Heart right ventricle (tissue), 16 donors: ENCODE measurements at regions not wholly inside any gene's neighbourhood (a gene's known extent, or its start where the extent isn't known, plus 50 kb on each side); places are given as distances from the start of the nearest gene placed in this dataset.

Source experiments
- ATAC-seq, 8 donors: fragments of 200-7000 bp; cut with Tn5 transposase; one replicate each; pipeline ENCODE4 v1.9.1; 2020; ENCODE audit warnings: mild to moderate bottlenecking in 8 of 8, moderate library complexity in 8 of 8, moderate number of reproducible peaks in 1 of 8
- DNase-seq, 2 donors: peaks; one replicate each; pipeline ENCODE4 v3.0.0-alpha.2; 2020
- H3K27ac ChIP-seq, 10 donors: fragments of 200-600 bp; sonication (generic) in 2 of 10; one replicate each; pipeline versions ENCODE4 v1.5.0 to v1.8.0; 2020 to 2022; ENCODE audit warnings: mild to moderate bottlenecking in 3 of 10
- H3K27me3 ChIP-seq, 7 donors: fragments of 200-600 bp; one replicate each; pipeline ENCODE4 v1.8.0; 2021 to 2022; ENCODE audit warnings: mild to moderate bottlenecking in 2 of 7
- H3K36me3 ChIP-seq, 9 donors: fragments of 200-600 bp; sonication (generic) in 1 of 9; one replicate each; pipeline versions ENCODE4 v1.5.0 to v1.8.0; 2020 to 2022; ENCODE audit warnings: mild to moderate bottlenecking in 2 of 9
- H3K4me1 ChIP-seq, 9 donors: fragments of 200-600 bp; sonication (generic) in 1 of 9; one replicate each; pipeline versions ENCODE4 v1.5.0 to v1.8.0; 2020 to 2022; ENCODE audit warnings: mild to moderate bottlenecking in 4 of 9
- H3K4me3 ChIP-seq, 10 donors: fragments of 200-600 bp; sonication (generic) in 2 of 10; one replicate each; pipeline versions ENCODE4 v1.5.0 to v1.8.0; 2020 to 2022; ENCODE audit warnings: mild to moderate bottlenecking in 7 of 10, moderate library complexity in 2 of 10
- H3K9me3 ChIP-seq, 11 donors: fragments of 200-600 bp in 10 of 11; sonication (generic) in 2 of 11; one replicate each; pipeline versions ENCODE4 v1.5.0 to v1.8.0; 2013 to 2022; ENCODE audit warnings: mild to moderate bottlenecking in 2 of 11, control low read depth in 1 of 11, moderate library complexity in 1 of 11
- WGBS, 2 donors: extraction: QIAGEN DNeasy Blood & Tissue Kit; methylation state at CpG; one replicate each; pipeline ENCODE4 v1.1.7; 2013; ENCODE audit warnings: inconsistent platforms in 1 of 2; 5-methylcytosine and 5-hydroxymethylcytosine counted together
- intact Hi-C, 10 donors: fragments of 100-400 bp; cut with DNase I; formaldehyde crosslinking; loops; one replicate each; pipeline versions ENCODE4 v1.11.1 to v1.14.2; 2022
- TF ChIP-seq, protein P1 (sequence below), 9 donors: fragments of 200-600 bp; sonication (generic) in 2 of 9; IDR thresholded peaks; one replicate each; pipeline versions ENCODE4 v1.5.0 to v1.8.0; 2021 to 2022; ENCODE audit warnings: antibody characterized with exemption in 9 of 9, mild to moderate bottlenecking in 5 of 9, moderate library complexity in 1 of 9
- donor health status: Arrhythmogenic right ventricular cardiomyopathy.
- donor health status: ischemic (EF 13 %, LVEDD 7.1; RV severe dilation, severe dysfunction).
- donor health status: healthy with polysubstance abuse.
- donor health status: DM: no; HTN: yes; CAD: no.
- donor health status: DM: no; HTN: no; CAD: no.
- donor health status: ischemic (EF 25% LVEDD 6.9; RV normal size, moderate dysfunction).
- donor health status: ischemic (EF 25% LVEDD 5.7; RV mildly dilated, moderate dysfunction).
- donor health status: healthy.
- donor health status: DM: yes; HTN: yes; CAD: no.
- donor health status: Ischemic cardiomyopathy.
- donor health status: ischemic (EF 35%, LVEDD 5.7; RV mildly dilated, moderate dysfunction).
- donor health status: nonischemic (EF 11% LVEDD 7.7; RV severe dilation, severe dysfunction).
- donor health status: DM: yes; HTN: yes; CAD: no.
- donor health status: PGD.
- donor health status: ischemic (EF 29% LVEDD 5.4; RV normal size, mild dysfunction).
- donor health status: nonischemic (EF 23%, LVEDD 6.1; RV moderate dilation, normal function).

DNA sequence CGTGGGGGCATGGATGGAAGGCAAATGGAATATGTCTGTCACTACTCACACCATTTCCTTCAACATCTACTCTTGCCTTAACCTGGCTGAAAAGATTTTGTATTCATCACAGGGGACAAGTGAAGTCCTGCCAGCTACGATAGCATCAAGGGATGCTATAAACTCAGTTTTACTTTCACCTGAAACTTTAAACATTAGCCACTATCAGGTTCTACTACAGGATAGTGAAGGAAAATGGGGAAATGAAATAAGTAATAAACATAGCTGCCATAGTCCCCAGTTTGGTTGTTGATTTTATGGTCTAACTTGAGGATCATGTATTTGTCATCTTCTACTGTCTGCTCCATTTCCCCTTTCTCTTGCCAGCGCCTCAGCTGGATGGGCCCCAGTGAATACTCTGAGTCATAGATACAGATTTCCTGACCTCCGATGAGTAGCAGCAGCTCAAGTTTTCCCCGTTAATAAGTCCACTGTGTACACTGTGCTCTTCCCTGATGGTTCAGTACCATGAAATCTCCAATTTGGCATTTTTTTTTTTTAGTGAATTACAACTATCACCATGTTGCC lies 338.2 kb upstream of the SLCO3A1 start:
- intact Hi-C loops, result loop anchor here in 2 of 10 donors (5.0 to 10.0 kb wide), 2 partner anchors 210 to 213 kb away; no protein-coding TSS in a partner anchor
- Histone ChIP-seq H3K27me3 (no peaks in the 10 kb centered on the region), H3K4me1 (peaks cover 0 to 20% (median 0%) of the 10 kb centered on the region in 9 donors), H3K4me3 (no peak overlapping the region), H3K36me3 (no peaks in the 10 kb centered on the region), H3K9me3 (no peaks in the 10 kb centered on the region), H3K27ac (peak overlapping the region in 6 of 10 donors; percentile 23 to 65 (median 30))
- TF ChIP-seq, protein P1, sequence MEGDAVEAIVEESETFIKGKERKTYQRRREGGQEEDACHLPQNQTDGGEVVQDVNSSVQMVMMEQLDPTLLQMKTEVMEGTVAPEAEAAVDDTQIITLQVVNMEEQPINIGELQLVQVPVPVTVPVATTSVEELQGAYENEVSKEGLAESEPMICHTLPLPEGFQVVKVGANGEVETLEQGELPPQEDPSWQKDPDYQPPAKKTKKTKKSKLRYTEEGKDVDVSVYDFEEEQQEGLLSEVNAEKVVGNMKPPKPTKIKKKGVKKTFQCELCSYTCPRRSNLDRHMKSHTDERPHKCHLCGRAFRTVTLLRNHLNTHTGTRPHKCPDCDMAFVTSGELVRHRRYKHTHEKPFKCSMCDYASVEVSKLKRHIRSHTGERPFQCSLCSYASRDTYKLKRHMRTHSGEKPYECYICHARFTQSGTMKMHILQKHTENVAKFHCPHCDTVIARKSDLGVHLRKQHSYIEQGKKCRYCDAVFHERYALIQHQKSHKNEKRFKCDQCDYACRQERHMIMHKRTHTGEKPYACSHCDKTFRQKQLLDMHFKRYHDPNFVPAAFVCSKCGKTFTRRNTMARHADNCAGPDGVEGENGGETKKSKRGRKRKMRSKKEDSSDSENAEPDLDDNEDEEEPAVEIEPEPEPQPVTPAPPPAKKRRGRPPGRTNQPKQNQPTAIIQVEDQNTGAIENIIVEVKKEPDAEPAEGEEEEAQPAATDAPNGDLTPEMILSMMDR (IDR thresholded peaks at IDR 0.05), result no peak
- WGBS, 2 donors, result 51 to 60% methylated on average over 5 of the region's 5 CpGs
- peak; percentile 36 to 44 for DNase-seq
- ATAC-seq, result peak in 7 of 8 donors; percentile 72 to 95 (median 84)

DNA sequence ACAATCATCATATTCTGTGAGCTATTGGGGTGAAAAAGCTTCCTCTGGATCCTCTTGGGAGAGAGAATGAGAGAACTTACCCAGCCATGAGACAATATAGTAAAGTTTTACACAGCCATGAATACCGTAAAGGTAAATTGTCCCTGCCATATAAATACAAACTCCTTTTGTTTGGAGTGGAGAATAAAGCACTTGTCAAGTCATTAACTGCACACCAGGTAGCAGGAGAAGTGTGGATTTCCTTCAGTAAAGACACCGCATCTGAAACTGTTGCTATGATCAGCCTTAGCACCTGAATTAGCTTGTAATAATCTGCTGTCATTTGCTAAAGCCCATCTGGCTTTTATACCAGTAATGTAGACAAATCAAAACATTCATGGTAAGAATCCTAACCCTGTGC lies 336.6 kb upstream of the SLCO3A1 start:
- intact Hi-C loops, result loop anchor here in 2 of 10 donors (5.0 to 10.0 kb wide), 2 partner anchors 212 to 215 kb away; no protein-coding TSS in a partner anchor

DNA sequence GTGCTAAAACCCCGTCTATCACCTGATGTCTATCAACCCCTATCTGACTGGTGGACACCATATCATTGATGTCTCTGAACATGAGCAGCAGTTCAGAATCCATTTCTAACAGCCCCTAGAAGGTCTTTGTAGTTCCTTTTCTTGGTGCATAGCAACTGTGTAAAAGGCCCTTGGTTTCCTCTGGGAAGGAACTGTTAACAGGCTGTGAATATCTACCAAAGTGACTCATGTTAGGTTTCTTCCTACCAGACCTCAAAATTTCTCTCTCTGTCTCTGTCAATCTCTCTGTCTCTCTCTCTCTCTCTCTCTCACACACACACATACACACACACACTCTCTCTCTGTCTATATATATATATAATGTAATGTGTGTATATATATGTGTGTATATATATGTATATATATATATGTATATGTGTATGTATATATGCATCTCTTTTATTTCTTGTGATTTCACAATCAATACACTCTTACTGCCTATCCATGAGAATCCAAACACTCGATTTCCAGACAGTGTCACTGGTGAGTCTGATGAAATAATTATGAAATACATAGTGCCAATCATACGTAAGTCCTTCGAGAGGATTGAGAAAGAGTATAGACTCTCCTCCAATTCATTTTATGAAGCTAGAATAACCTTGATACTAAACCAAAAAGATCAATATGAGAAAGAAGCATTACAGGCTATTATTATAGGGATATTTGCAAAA lies 335.9 kb upstream of the SLCO3A1 start:
- DNase-seq (no peak), ATAC-seq (no peak)
- peaks cover 0 to 20% (median 0%) of the 10 kb centered on the region in 9 donors for H3K4me1 ChIP-seq
- intact Hi-C loops, result loop anchor here in 2 of 10 donors (5.0 to 10.0 kb wide), 2 partner anchors 213 to 215 kb away; no protein-coding TSS in a partner anchor
- H3K4me3 ChIP-seq, result no peak overlapping the region
- no peaks in the 10 kb centered on the region for H3K36me3 ChIP-seq
- no peak overlapping the region for H3K27ac ChIP-seq
- 78 to 86% methylated on average over 4 of the region's 4 CpGs for WGBS, 2 donors
- H3K27me3 ChIP-seq, result no peaks in the 10 kb centered on the region
- TF ChIP-seq, protein P1 (IDR thresholded peaks at IDR 0.05), result no peak
- H3K9me3 ChIP-seq, result no peaks in the 10 kb centered on the region

More for the DNA sequence above, 336.6 kb upstream of the SLCO3A1 start:
- Histone ChIP-seq H3K36me3 (no peaks in the 10 kb centered on the region), H3K4me1 (peaks cover 0 to 20% (median 0%) of the 10 kb centered on the region in 9 donors), H3K27me3 (no peaks in the 10 kb centered on the region), H3K4me3 (no peak overlapping the region), H3K27ac (no peak overlapping the region), H3K9me3 (no peaks in the 10 kb centered on the region)
- 65 to 82% methylated on average over 2 of the region's 2 CpGs for WGBS, 2 donors
- ATAC-seq (no peak), DNase-seq (no peak)
- TF ChIP-seq, protein P1 (IDR thresholded peaks at IDR 0.05), result no peak

DNA sequence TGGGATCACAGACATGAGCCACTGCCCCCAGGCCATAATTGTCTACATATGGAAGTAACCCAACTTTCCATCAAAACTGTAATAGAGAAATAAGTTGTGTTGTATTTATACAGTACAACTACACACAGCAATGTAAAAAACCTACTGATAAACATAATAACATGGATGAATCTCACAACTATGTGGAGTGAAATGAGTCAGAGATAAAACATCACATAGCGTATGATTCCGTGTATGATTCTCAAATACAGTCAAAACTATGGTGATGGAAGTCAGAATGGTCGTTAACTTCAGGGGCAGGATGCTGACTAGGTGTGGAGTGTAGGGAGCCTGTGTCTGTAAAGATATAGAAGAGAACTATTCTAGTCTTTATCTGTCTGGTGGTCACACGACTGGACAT lies 332.7 kb upstream of the SLCO3A1 start:
- 74 to 88% methylated on average over 4 of the region's 4 CpGs for WGBS, 2 donors
- no peak for ATAC-seq
- no peak for DNase-seq
- peaks cover 0 to 5% (median 0%) of the 10 kb centered on the region in 11 donors for H3K9me3 ChIP-seq
- peaks cover 0 to 9% (median 5%) of the 10 kb centered on the region in 9 donors for H3K4me1 ChIP-seq
- TF ChIP-seq, protein P1 (IDR thresholded peaks at IDR 0.05), result no peak
- H3K36me3 ChIP-seq, result no peaks in the 10 kb centered on the region
- H3K27me3 ChIP-seq, result no peaks in the 10 kb centered on the region
- H3K27ac ChIP-seq, result no peak overlapping the region
- intact Hi-C loops, result loop anchor here in 5 of 10 donors (5.0 to 10.0 kb wide), 3 partner anchors 216 to 324 kb away; no protein-coding TSS in a partner anchor
- H3K4me3 ChIP-seq, result no peak overlapping the region
